Stomach smooth muscle (tissue), 2 donors: ENCODE measurements at regions not wholly inside any gene's neighbourhood (a gene's known extent, or its start where the extent isn't known, plus 50 kb on each side); places are given as distances from the start of the nearest gene placed in this dataset.

Experiments used
- H3K27ac ChIP-seq: one replicate; pipeline ENCODE4 v1.7.0; 2013; ENCODE audit warnings: mild to moderate bottlenecking, low read length, inconsistent platforms
- H3K27me3 ChIP-seq, 2 donors: one replicate each; pipeline ENCODE4 v1.7.0; 2013; ENCODE audit warnings: low read length in 2 of 2; ENCODE audit not compliant: insufficient read depth in 2 of 2, control insufficient read depth in 1 of 2
- H3K36me3 ChIP-seq, 2 donors: one replicate each; pipeline ENCODE4 v1.7.0; 2013; ENCODE audit warnings: low read length in 2 of 2; ENCODE audit not compliant: control insufficient read depth in 2 of 2, insufficient read depth in 2 of 2
- H3K4me1 ChIP-seq: one replicate; pipeline ENCODE4 v1.7.0; 2013; ENCODE audit warnings: low read length; ENCODE audit not compliant: control insufficient read depth, insufficient read depth
- H3K4me3 ChIP-seq, 2 donors: one replicate each; pipeline ENCODE4 v1.7.0; 2013; ENCODE audit warnings: low read length in 2 of 2
- H3K9ac ChIP-seq, 2 donors: one replicate each; pipeline ENCODE4 v1.7.0; 2013; ENCODE audit warnings: low read length in 2 of 2, mild to moderate bottlenecking in 1 of 2
- H3K9me3 ChIP-seq, 2 donors: one replicate each; pipeline ENCODE4 v1.7.0; 2013; ENCODE audit warnings: low read length in 2 of 2; ENCODE audit not compliant: control insufficient read depth in 2 of 2
- donor health status: healthy.
- donor health status: Pancreatic carcinoma.

- no peaks in the 10 kb centered on the region for H3K27me3 ChIP-seq
- H3K27ac ChIP-seq = no peak overlapping the region
- no peaks in the 10 kb centered on the region for H3K9me3 ChIP-seq
- no peak overlapping the region for H3K9ac ChIP-seq
- no peak overlapping the region for H3K4me3 ChIP-seq
- H3K36me3 ChIP-seq = no peaks in the 10 kb centered on the region
- no peaks in the 10 kb centered on the region for H3K4me1 ChIP-seq
These were observed 1584.3 kb upstream of the ACVR2A start for GRCh38 chr2:146260551-146260950.

- no peaks in the 10 kb centered on the region for H3K36me3 ChIP-seq
- no peak overlapping the region for H3K9ac ChIP-seq
- H3K4me3 ChIP-seq = no peak overlapping the region
- H3K4me1 ChIP-seq = no peaks in the 10 kb centered on the region
- H3K27ac ChIP-seq = no peak overlapping the region
- no peaks in the 10 kb centered on the region for H3K27me3 ChIP-seq
- no peaks in the 10 kb centered on the region for H3K9me3 ChIP-seq
These were observed 1585.0 kb upstream of the ACVR2A start for GRCh38 chr2:146259816-146260215.

GRCh38 chr2:146258071-146258470, 1586.8 kb upstream of the ACVR2A start:
- Histone ChIP-seq H3K27ac (no peak overlapping the region), H3K27me3 (no peaks in the 10 kb centered on the region), H3K36me3 (no peaks in the 10 kb centered on the region), H3K4me3 (no peak overlapping the region), H3K9me3 (no peaks in the 10 kb centered on the region), H3K4me1 (no peaks in the 10 kb centered on the region), H3K9ac (no peak overlapping the region)

- Histone ChIP-seq H3K9me3 (no peaks in the 10 kb centered on the region), H3K27ac (no peak overlapping the region), H3K4me1 (no peaks in the 10 kb centered on the region), H3K9ac (no peak overlapping the region), H3K4me3 (no peak overlapping the region), H3K27me3 (no peaks in the 10 kb centered on the region), H3K36me3 (no peaks in the 10 kb centered on the region)
These were observed 1592.7 kb upstream of the ACVR2A start for GRCh38 chr2:146252119-146252518.

GRCh38 chr2:146251328-146251727, 1593.5 kb upstream of the ACVR2A start:
- Histone ChIP-seq H3K36me3 (no peaks in the 10 kb centered on the region), H3K27ac (no peak overlapping the region), H3K4me1 (no peaks in the 10 kb centered on the region), H3K27me3 (no peaks in the 10 kb centered on the region), H3K4me3 (no peak overlapping the region), H3K9ac (no peak overlapping the region), H3K9me3 (no peaks in the 10 kb centered on the region)

- H3K4me3 ChIP-seq = no peak overlapping the region
- H3K27me3 ChIP-seq = no peaks in the 10 kb centered on the region
- no peak overlapping the region for H3K9ac ChIP-seq
- no peaks in the 10 kb centered on the region for H3K4me1 ChIP-seq
- no peaks in the 10 kb centered on the region for H3K9me3 ChIP-seq
- no peaks in the 10 kb centered on the region for H3K36me3 ChIP-seq
- H3K27ac ChIP-seq = no peak overlapping the region
These were observed 1597.9 kb upstream of the ACVR2A start for GRCh38 chr2:146246736-146247523.

- H3K36me3 ChIP-seq = no peaks in the 10 kb centered on the region
- H3K4me1 ChIP-seq = no peaks in the 10 kb centered on the region
- no peak overlapping the region for H3K9ac ChIP-seq
- no peak overlapping the region for H3K27ac ChIP-seq
- no peak overlapping the region for H3K4me3 ChIP-seq
- no peaks in the 10 kb centered on the region for H3K9me3 ChIP-seq
- H3K27me3 ChIP-seq = no peaks in the 10 kb centered on the region
These were observed 1598.7 kb upstream of the ACVR2A start for GRCh38 chr2:146246002-146246735.

- Histone ChIP-seq H3K4me1 (no peaks in the 10 kb centered on the region), H3K9me3 (no peaks in the 10 kb centered on the region), H3K36me3 (no peaks in the 10 kb centered on the region), H3K4me3 (no peak overlapping the region), H3K27ac (no peak overlapping the region), H3K27me3 (no peaks in the 10 kb centered on the region), H3K9ac (no peak overlapping the region)
These were observed 1600.0 kb upstream of the ACVR2A start for GRCh38 chr2:146244830-146245229.

GRCh38 chr2:146244131-146244530, 1600.7 kb upstream of the ACVR2A start:
- Histone ChIP-seq H3K27me3 (no peaks in the 10 kb centered on the region), H3K9ac (no peak overlapping the region), H3K27ac (no peak overlapping the region)

GRCh38 chr2:146241023-146241422, 1603.8 kb upstream of the ACVR2A start:
- Histone ChIP-seq H3K4me1 (no peaks in the 10 kb centered on the region), H3K4me3 (no peak overlapping the region), H3K9me3 (no peaks in the 10 kb centered on the region), H3K9ac (no peak overlapping the region), H3K36me3 (no peaks in the 10 kb centered on the region), H3K27ac (no peak overlapping the region), H3K27me3 (no peaks in the 10 kb centered on the region)

More at GRCh38 chr2:146244131-146244530, 1600.7 kb upstream of the ACVR2A start:
- Histone ChIP-seq H3K4me3 (no peak overlapping the region), H3K4me1 (no peaks in the 10 kb centered on the region), H3K9me3 (no peaks in the 10 kb centered on the region), H3K36me3 (no peaks in the 10 kb centered on the region)

- Histone ChIP-seq H3K9me3 (no peaks in the 10 kb centered on the region), H3K4me3 (no peak overlapping the region), H3K9ac (no peak overlapping the region), H3K27me3 (no peaks in the 10 kb centered on the region), H3K27ac (no peak overlapping the region), H3K4me1 (no peaks in the 10 kb centered on the region), H3K36me3 (no peaks in the 10 kb centered on the region)
These were observed 1604.4 kb upstream of the ACVR2A start for GRCh38 chr2:146240391-146240790.
